GM21447 (cell line): ENCODE measurements at regions not wholly inside any gene's neighbourhood (a gene's known extent, or its start where the extent isn't known, plus 50 kb on each side); places are given as distances from the start of the nearest gene placed in this dataset.
"Not testable (repeated sequence)": the region's sequence is repeated elsewhere in the genome, so short reads cannot be mapped to it uniquely, and the experiment has no call there.

Experiments used
- ATAC-seq: cut with Tn5 transposase; IDR thresholded peaks from one replicate; pipeline ENCODE4 v1.9.1; 2021; ENCODE audit not compliant: unreplicated experiment

GRCh38 chr2:101612019-101612418 is 85.5 kb upstream of the MAP4K4 start:
- ATAC-seq: no peak

GRCh38 chr2:101610750-101611315 is 86.7 kb upstream of the MAP4K4 start:
- no peak for ATAC-seq

DNA sequence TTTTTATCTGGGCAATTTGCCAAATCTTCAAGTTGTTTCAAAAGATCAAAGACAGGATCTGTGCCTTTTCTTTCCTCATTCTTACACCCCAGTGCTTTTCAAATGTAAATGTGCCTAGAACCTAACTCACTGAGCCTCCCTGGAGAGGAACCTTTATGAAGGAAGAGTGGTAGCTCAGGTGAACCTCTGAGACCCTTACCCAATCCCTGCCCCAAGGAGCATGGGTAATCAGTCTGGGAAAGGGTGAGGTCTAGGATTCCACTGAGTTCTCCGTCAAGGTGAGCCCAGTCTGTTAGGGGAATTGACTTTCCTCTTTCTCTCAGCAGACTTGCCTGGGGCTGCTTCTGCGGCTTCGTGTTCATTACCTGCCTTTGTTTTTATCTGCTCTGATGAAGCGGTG is 88.1 kb upstream of the MAP4K4 start:
- ATAC-seq: no peak

GRCh38 chr2:101608408-101609310 is 88.8 kb upstream of the MAP4K4 start:
- no peak for ATAC-seq

- ATAC-seq: no peak
These were observed 100.1 kb upstream of the MAP4K4 start for GRCh38 chr2:101597347-101597944.

GRCh38 chr2:101596333-101596732 is 101.2 kb upstream of the MAP4K4 start:
- no peak for ATAC-seq

DNA sequence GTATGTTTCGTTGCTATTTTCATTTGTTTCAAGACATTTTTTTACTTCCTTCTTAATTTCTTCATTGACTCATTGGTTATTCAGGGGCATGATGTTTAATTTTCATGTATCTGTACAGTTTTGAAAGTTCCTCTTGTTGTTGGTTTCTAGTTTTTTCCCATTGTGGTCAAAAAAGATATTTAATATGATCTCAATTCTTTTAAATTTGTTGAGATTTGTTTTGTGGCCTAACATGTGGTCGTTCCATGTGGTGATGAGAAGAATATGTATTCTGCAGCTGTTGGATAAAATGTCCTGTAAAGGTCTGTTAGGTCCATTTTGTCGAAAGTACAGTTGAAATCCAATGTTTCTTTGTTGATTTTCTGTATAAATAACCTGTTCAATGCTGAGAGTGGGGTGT is 110.3 kb upstream of the MAP4K4 start:
- no peak for ATAC-seq

DNA sequence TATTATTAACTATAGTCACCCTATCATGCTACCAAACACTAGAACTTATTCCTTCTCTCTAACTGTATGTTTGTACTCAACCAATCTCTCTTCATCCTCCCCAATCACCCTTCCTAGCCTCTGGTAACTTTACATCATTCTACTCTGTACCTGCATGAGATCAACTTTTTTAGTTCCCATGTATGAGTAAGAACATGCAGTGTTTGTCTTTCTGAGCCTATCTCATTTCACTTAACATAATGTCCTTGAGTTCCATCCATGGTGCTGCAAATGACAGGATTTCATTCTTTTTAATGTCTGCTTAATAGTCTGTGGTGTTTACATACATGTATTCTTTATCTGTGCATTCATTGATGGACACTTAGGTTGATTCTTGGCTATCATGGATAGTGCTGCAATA is 108.9 kb upstream of the RFX8 start:
- no peak for ATAC-seq

GRCh38 chr2:101581675-101582299 is 106.9 kb upstream of the RFX8 start:
- ATAC-seq: no peak

DNA sequence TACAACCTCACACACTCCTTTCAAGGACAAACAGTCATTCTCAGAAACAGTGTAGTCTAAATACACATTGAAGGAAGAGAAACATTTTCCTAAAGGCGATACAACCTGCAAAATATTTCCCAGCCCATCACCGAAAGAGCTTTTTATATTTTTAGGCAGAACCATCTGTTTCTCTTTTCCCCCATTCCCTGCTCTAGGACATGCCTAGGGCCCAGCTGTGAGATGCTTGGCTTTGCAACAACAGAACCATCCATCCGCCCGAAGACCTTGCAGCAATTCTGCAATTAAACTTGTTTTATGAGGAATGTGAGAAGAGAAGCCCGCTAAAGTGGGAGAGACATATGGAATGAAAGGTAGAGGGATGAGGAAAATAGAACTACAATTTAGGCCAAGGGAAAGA is 105.6 kb upstream of the RFX8 start:
- ATAC-seq: no peak

GRCh38 chr2:101578671-101579070 is 103.8 kb upstream of the RFX8 start:
- no peak for ATAC-seq

- not testable (repeated sequence) for ATAC-seq
These were observed 103.2 kb upstream of the RFX8 start for GRCh38 chr2:101578135-101578534.

GRCh38 chr2:101577173-101577572 is 102.3 kb upstream of the RFX8 start:
- ATAC-seq: no peak

- ATAC-seq: no peak
These were observed 99.7 kb upstream of the RFX8 start for GRCh38 chr2:101574622-101575021.

DNA sequence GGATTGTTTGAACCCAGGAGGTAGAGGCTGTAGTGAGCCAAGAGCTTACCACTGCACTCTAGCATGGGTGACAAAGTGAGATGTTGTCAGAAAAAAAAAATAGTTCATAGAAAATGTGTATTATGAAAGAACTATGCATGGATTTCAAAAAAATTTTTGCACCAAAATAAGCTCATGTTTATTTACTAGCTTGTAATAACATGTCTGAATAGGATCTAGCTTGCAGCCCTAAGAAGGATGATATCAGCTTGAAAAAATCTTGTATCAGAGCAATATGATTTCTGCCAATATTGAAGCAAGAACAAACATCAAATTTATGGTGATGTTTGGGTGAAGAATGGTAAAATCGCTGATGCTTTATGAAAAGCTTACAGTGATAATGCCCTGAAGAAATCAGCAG is 97.0 kb upstream of the RFX8 start:
- ATAC-seq: no peak

GRCh38 chr2:101569886-101570520 is 95.1 kb upstream of the RFX8 start:
- no peak for ATAC-seq

GRCh38 chr2:101568969-101569368 is 94.1 kb upstream of the RFX8 start:
- ATAC-seq: no peak

DNA sequence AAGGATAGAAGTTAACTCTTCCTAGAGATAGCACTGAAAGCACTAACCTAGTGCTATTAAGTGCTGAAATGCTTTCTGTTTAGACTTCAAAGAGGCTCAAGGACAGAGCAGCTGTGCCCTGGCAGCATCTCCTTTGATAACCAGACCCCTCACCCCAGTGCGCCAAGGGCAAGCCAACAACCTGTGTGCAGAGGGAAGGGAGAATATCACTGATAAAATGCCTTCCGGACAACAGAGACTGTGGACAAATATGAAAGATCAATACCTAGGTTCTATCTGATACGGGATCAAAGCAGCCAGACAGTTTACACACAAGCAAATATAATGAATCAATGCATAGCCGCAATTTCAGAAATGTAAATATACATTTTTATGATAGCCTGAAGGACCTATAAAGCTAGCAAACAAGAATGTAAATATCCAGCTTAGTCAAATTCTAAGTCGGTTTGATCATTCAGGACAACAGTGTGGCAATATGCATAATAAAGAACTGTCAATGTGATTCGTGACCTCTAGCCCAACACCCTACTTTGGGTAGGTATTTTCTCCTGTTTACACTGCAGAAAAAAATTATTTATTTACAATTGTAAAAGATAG is 91.8 kb upstream of the RFX8 start:
- no peak for ATAC-seq

DNA sequence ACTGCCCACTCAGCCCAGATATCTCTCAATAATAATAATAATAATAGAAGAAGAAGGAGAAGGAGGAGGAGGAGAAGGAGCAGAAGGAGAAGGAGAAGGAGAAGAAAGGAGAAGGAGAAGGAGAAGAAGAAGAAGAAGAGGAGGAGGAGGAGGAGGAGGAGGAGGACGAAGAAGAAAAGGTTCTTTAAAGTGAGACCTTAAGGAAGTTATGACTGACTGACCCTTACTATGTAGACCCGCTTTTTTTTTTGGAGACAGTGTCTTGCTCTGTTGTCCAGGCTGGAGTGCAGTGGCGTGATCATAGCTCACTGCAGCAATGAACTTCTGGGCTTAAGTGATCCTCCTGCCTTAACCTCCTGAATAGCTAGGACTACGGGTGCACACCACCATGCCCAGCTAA is 88.9 kb upstream of the RFX8 start:
- ATAC-seq: no peak

GRCh38 chr2:101560780-101561315 is 85.9 kb upstream of the RFX8 start:
- no peak for ATAC-seq

GRCh38 chr2:101559551-101559950 is 84.6 kb upstream of the RFX8 start:
- no peak for ATAC-seq
